ENCODE measurements at regions not wholly inside any gene's neighbourhood (a gene's known extent, or its start where the extent isn't known, plus 50 kb on each side); places are given as distances from the start of the nearest gene placed in this dataset.

DNA sequence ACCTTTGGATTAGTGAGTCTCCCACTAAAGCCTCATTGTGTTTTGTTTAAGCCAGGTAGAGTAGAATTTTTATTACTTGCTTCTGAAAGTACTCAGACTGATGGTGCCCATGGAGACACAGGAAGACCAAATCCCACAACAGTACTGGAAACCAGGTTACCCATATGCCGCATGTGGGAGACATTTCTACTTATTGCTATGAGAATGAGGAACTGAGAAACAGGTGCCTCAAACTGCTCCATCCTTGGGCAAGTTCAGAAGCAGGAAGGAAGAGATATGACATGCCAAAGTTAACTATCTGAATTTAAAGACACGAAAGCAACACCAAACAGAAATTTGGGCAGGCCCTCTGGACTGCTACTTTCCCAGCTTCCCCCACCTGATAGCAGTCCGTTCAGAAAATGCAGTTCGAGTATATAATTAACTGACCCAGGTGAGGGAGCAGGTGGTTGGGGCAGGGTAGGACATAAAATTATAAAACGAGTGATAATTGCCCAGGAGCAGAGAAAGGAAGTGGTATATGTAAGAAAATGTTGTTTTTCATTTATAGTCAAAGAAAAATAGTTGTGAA lies 382.3 kb upstream of the MTPN start:
- DNase-seq (ENCODE audit: low read depth in 1 of 2, low spot score in 1 of 2) = no peak
- H3K4me2 ChIP-seq = no peak overlapping the region
- CTCF ChIA-PET = no interaction called here
- H3K4me1 ChIP-seq = no peaks in the 10 kb centered on the region
- H3K4me3 ChIP-seq = no peak overlapping the region
- 7% methylated on average over 5 of the region's 5 CpGs for WGBS (ENCODE audit: missing lambda C conversion rate)
- TF ChIP-seq JUNB (IDR thresholded peaks at IDR 0.05) (no peak), JUN (IDR thresholded peaks at IDR 0.05) (no peak), EHMT2 (IDR thresholded peaks at IDR 0.05; ENCODE audit: low read depth) (no peak), KDM5A (IDR thresholded peaks at IDR 0.05) (no peak), HOXB5 (CRISPR knock-in tag; IDR thresholded peaks at IDR 0.05) (no peak), CHD4 (IDR thresholded peaks at IDR 0.05; ENCODE audit: borderline replicate concordance) (no peak)
- no peak for ATAC-seq
- no peaks in the 10 kb centered on the region for H3K9me3 ChIP-seq
- POLR2A ChIA-PET = no interaction called here
- FAIRE-seq = no peak
- no peak overlapping the region for H3K27ac ChIP-seq

DNA sequence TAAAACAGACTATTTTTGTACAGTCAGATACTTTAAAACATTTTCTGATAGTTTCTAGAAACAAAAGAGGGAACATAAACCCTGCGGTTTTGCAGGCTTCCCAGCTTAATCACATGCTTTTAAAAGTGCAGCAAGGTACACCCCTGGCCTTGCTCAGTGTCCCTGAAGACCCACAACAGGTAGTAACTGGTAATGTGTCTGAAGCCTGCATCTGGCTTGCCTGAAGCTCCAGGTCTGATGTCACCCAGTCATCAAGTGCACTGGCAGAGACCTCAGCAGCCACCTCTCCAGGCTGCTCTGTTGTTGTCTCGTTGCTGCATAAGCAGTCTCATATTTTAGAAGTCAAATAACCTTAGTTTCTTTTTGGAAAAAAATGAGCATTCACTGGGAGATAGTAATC lies 376.1 kb upstream of the MTPN start:
- no peak for TF ChIP-seq SMC3 (IDR thresholded peaks at IDR 0.05)
- TF ChIP-seq, protein P1, sequence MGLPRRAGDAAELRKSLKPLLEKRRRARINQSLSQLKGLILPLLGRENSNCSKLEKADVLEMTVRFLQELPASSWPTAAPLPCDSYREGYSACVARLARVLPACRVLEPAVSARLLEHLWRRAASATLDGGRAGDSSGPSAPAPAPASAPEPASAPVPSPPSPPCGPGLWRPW (IDR thresholded peaks at IDR 0.05) = no peak
- no peak for TF ChIP-seq MAZ (IDR thresholded peaks at IDR 0.05; ENCODE audit: borderline replicate concordance, low read depth, low read length)
- TF ChIP-seq EHMT2 (IDR thresholded peaks at IDR 0.05; ENCODE audit: low read depth) = no peak
- no peak for TF ChIP-seq ZC3H11A (IDR thresholded peaks at IDR 0.05)
- no peak for TF ChIP-seq FOSB (CRISPR knock-in tag; IDR thresholded peaks at IDR 0.05)

DNA sequence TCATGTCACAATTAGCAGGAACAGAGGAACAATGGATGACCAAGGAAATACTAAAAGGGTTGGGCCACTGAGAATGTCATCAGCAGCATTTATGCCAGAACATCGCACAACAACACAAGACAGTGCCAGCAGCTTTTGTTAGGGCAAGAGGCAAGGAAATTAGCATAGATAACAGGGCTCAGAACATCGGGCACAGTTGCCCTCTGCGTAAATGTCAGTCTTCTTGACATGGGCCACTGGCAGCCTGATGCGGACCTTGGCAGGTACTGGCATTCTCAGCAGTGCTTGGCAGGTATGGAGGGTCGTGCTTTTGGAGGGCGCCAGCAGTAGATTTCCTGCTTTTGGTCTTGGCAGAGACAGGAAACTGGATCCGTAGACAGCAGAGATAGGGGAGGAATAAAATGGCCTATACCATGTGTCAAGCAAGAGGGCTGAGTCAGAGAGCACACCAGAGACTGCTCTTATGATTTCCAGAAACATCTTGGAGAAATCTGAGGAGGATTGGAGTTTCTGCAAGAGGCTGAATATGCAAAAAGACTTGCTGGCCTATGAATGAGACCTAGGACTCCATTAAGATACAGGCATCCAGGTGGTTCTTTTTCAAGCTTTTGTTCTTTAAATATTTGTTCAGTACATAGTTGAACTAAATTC lies 371.5 kb upstream of the MTPN start:
- WGBS (ENCODE audit: missing lambda C conversion rate) = 13% methylated on average over 7 of the region's 7 CpGs
- DNase-seq (ENCODE audit: low read depth in 1 of 2, low spot score in 1 of 2) (no peak), ATAC-seq (no peak), FAIRE-seq (no peak)
- CTCF ChIA-PET = no interaction called here
- Histone ChIP-seq H3K4me1 (no peaks in the 10 kb centered on the region), H3K9me3 (no peaks in the 10 kb centered on the region), H3K4me3 (no peak overlapping the region), H3K27ac (no peak overlapping the region), H3K4me2 (no peak overlapping the region)
- POLR2A ChIA-PET = no interaction called here
- TF ChIP-seq CHD2 (IDR thresholded peaks at IDR 0.05; ENCODE audit: low read length, partially characterized antibody) = no peak
- no peak for TF ChIP-seq POLR2A (IDR thresholded peaks at IDR 0.05; ENCODE audit: low read length)
- TF ChIP-seq ZNF302 (CRISPR knock-in tag; IDR thresholded peaks at IDR 0.05) = no peak
- no peak for TF ChIP-seq TP53 (CRISPR knock-in tag; IDR thresholded peaks at IDR 0.05)
- TF ChIP-seq, protein P2, sequence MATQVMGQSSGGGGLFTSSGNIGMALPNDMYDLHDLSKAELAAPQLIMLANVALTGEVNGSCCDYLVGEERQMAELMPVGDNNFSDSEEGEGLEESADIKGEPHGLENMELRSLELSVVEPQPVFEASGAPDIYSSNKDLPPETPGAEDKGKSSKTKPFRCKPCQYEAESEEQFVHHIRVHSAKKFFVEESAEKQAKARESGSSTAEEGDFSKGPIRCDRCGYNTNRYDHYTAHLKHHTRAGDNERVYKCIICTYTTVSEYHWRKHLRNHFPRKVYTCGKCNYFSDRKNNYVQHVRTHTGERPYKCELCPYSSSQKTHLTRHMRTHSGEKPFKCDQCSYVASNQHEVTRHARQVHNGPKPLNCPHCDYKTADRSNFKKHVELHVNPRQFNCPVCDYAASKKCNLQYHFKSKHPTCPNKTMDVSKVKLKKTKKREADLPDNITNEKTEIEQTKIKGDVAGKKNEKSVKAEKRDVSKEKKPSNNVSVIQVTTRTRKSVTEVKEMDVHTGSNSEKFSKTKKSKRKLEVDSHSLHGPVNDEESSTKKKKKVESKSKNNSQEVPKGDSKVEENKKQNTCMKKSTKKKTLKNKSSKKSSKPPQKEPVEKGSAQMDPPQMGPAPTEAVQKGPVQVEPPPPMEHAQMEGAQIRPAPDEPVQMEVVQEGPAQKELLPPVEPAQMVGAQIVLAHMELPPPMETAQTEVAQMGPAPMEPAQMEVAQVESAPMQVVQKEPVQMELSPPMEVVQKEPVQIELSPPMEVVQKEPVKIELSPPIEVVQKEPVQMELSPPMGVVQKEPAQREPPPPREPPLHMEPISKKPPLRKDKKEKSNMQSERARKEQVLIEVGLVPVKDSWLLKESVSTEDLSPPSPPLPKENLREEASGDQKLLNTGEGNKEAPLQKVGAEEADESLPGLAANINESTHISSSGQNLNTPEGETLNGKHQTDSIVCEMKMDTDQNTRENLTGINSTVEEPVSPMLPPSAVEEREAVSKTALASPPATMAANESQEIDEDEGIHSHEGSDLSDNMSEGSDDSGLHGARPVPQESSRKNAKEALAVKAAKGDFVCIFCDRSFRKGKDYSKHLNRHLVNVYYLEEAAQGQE (IDR thresholded peaks at IDR 0.05) = no peak
- TF ChIP-seq, protein P3, sequence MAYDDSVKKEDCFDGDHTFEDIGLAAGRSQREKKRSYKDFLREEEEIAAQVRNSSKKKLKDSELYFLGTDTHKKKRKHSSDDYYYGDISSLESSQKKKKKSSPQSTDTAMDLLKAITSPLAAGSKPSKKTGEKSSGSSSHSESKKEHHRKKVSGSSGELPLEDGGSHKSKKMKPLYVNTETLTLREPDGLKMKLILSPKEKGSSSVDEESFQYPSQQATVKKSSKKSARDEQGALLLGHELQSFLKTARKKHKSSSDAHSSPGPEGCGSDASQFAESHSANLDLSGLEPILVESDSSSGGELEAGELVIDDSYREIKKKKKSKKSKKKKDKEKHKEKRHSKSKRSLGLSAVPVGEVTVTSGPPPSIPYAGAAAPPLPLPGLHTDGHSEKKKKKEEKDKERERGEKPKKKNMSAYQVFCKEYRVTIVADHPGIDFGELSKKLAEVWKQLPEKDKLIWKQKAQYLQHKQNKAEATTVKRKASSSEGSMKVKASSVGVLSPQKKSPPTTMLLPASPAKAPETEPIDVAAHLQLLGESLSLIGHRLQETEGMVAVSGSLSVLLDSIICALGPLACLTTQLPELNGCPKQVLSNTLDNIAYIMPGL (CRISPR knock-in tag; IDR thresholded peaks at IDR 0.05; ENCODE audit: borderline replicate concordance) = no peak
- TF ChIP-seq RFX5 (IDR thresholded peaks at IDR 0.05) = no peak

More for the DNA sequence above, 376.1 kb upstream of the MTPN start:
- Histone ChIP-seq H3K9me3 (no peaks in the 10 kb centered on the region), H3K4me1 (no peaks in the 10 kb centered on the region), H3K27ac (no peak overlapping the region), H3K4me2 (no peak overlapping the region), H3K4me3 (no peak overlapping the region)
- no peak for ATAC-seq
- 2% methylated on average over 2 of the region's 2 CpGs for WGBS (ENCODE audit: missing lambda C conversion rate)
- ChIA-PET POLR2A (no interaction called here), CTCF (no interaction called here)
- DNase-seq (ENCODE audit: low read depth in 1 of 2, low spot score in 1 of 2) = no peak
- no peak for FAIRE-seq
